Dedifferentiated amniotic fluid mesenchymal stem cell (primary cell): ENCODE measurements at regions not wholly inside any gene's neighbourhood (a gene's known extent, or its start where the extent isn't known, plus 50 kb on each side); places are given as distances from the start of the nearest gene placed in this dataset.
"Not testable (repeated sequence)": the region's sequence is repeated elsewhere in the genome, so short reads cannot be mapped to it uniquely, and the experiment has no call there.

Experiments used
- DNase-seq: peaks from one replicate; pipeline ENCODE4 v3.0.0-alpha.2; 2016; ENCODE audit errors: extremely low spot score

GRCh38 chr2:2898744-2899143, 478.9 kb downstream of the EIPR1 start:
- DNase-seq, result no peak

GRCh38 chr2:2896643-2897042, 481.0 kb downstream of the EIPR1 start:
- no peak for DNase-seq

- no peak for DNase-seq
Observed at GRCh38 chr2:2896011-2896410, 481.6 kb downstream of the EIPR1 start.

- not testable (repeated sequence) for DNase-seq
Observed at GRCh38 chr2:2894011-2894410, 483.6 kb downstream of the EIPR1 start.

GRCh38 chr2:2892892-2893291, 484.7 kb downstream of the EIPR1 start:
- no peak for DNase-seq

- DNase-seq, result no peak
Observed at GRCh38 chr2:2892378-2892777, 485.2 kb downstream of the EIPR1 start.

- no peak for DNase-seq
Observed at GRCh38 chr2:2890901-2891300, 486.7 kb downstream of the EIPR1 start.

GRCh38 chr2:2890246-2890645, 487.4 kb downstream of the EIPR1 start:
- no peak for DNase-seq

GRCh38 chr2:2889646-2890045, 488.0 kb downstream of the EIPR1 start:
- no peak for DNase-seq

- no peak for DNase-seq
Observed at GRCh38 chr2:2889141-2889540, 488.5 kb downstream of the EIPR1 start.

GRCh38 chr2:2887772-2888387, 489.7 kb downstream of the EIPR1 start:
- DNase-seq, result no peak

- DNase-seq, result no peak
Observed at GRCh38 chr2:2886922-2887321, 490.7 kb downstream of the EIPR1 start.

GRCh38 chr2:2881499-2881898, 496.1 kb downstream of the EIPR1 start:
- no peak for DNase-seq

- DNase-seq, result no peak
Observed at GRCh38 chr2:2880938-2881337, 496.7 kb downstream of the EIPR1 start.

- DNase-seq, result no peak
Observed at GRCh38 chr2:2879781-2880180, 497.8 kb downstream of the EIPR1 start.

- DNase-seq, result no peak
Observed at GRCh38 chr2:2879071-2879470, 498.5 kb downstream of the EIPR1 start.

GRCh38 chr2:2877427-2877826, 500.2 kb downstream of the EIPR1 start:
- DNase-seq, result no peak

- no peak for DNase-seq
Observed at GRCh38 chr2:2876331-2877221, 501.0 kb downstream of the EIPR1 start.

GRCh38 chr2:2875831-2876230, 501.8 kb downstream of the EIPR1 start:
- no peak for DNase-seq

- DNase-seq, result no peak
Observed at GRCh38 chr2:2875296-2875695, 502.3 kb downstream of the EIPR1 start.

- DNase-seq, result no peak
Observed at GRCh38 chr2:2874805-2875204, 502.8 kb downstream of the EIPR1 start.

GRCh38 chr2:2874341-2874740, 503.3 kb downstream of the EIPR1 start:
- no peak for DNase-seq

GRCh38 chr2:2873450-2873811, 504.2 kb downstream of the EIPR1 start:
- DNase-seq, result no peak
